K562 (cell line): ENCODE measurements at regions not wholly inside any gene's neighbourhood (a gene's known extent, or its start where the extent isn't known, plus 50 kb on each side); places are given as distances from the start of the nearest gene placed in this dataset.
A peak's percentile ranks its signal among the peaks of the same experiment; 100 is the strongest.

Source experiments
- BCOR ChIP-seq: fragments of 450-650 bp; IDR thresholded peaks from 2 replicates; pipeline ENCODE4 v1.6.1; 2016
- ESRRA ChIP-seq: fragments of 450-650 bp; IDR thresholded peaks from 2 replicates; pipeline ENCODE4 v1.6.1; 2014; ENCODE audit warnings: low read depth, mild to moderate bottlenecking, moderate library complexity, borderline replicate concordance
- FIP1L1 ChIP-seq: fragments of 200-400 bp; formaldehyde crosslinking; IDR thresholded peaks from 2 replicates; pipeline ENCODE4 v1.6.1; 2018; ENCODE audit warnings: mild to moderate bottlenecking, low read depth, low read length; ENCODE audit not compliant: poor library complexity, severe bottlenecking
- GATAD2B ChIP-seq: fragments of 450-650 bp; IDR thresholded peaks from 2 replicates; pipeline ENCODE4 v1.6.1; 2017; ENCODE audit warnings: mild to moderate bottlenecking, borderline replicate concordance
- HES1 ChIP-seq: fragments of 450-650 bp; IDR thresholded peaks from 2 replicates; pipeline ENCODE4 v1.6.1; 2016; ENCODE audit warnings: low read depth, mild to moderate bottlenecking, moderate library complexity
- HMGXB4 ChIP-seq: sonication (generic); formaldehyde crosslinking; IDR thresholded peaks from 2 replicates; pipeline ENCODE4 v1.8.1; 2023; ENCODE audit warnings: mild to moderate bottlenecking, missing genetic modification reagents
- NCOA4 ChIP-seq: fragments of 450-650 bp; IDR thresholded peaks from 2 replicates; pipeline ENCODE4 v1.6.1; 2018; ENCODE audit warnings: mild to moderate bottlenecking; ENCODE audit not compliant: partially characterized antibody
- PTTG1 ChIP-seq: fragments of 450-650 bp; IDR thresholded peaks from 2 replicates; pipeline ENCODE4 v1.6.1; 2016; ENCODE audit warnings: low read depth, mild to moderate bottlenecking, missing genetic modification characterization, missing compliant biosample characterization
- RBM14 ChIP-seq: fragments of 200-400 bp; formaldehyde crosslinking; IDR thresholded peaks from 2 replicates; pipeline ENCODE4 v1.6.1; 2018; ENCODE audit warnings: low read depth, mild to moderate bottlenecking, low read length, moderate library complexity, borderline replicate concordance; ENCODE audit not compliant: insufficient read depth
- SLC30A9 ChIP-seq: fragments of 250-450 bp; sonication (Bioruptor Pico); IDR thresholded peaks from 2 replicates; pipeline ENCODE4 v1.8.0; 2022; ENCODE audit warnings: mild to moderate bottlenecking, moderate library complexity
- SMAD4 ChIP-seq: fragments of 250-450 bp; sonication (Bioruptor Pico); conservative IDR thresholded peaks from 2 replicates; pipeline ENCODE4 v1.8.0; 2021; ENCODE audit warnings: inconsistent platforms, mild to moderate bottlenecking, moderate library complexity
- SMARCE1 ChIP-seq: fragments of 450-650 bp; IDR thresholded peaks from 2 replicates; pipeline ENCODE4 v1.7.1; 2016; ENCODE audit warnings: mild to moderate bottlenecking
- TCF3 ChIP-seq: sonication (generic); formaldehyde crosslinking; IDR thresholded peaks from 2 replicates; pipeline ENCODE4 v1.4.0; 2020; ENCODE audit warnings: mild to moderate bottlenecking, missing genetic modification reagents
- TEAD2 ChIP-seq: fragments of 450-650 bp; IDR thresholded peaks from 2 replicates; pipeline ENCODE4 v1.6.1; 2016; ENCODE audit warnings: missing genetic modification characterization, control low read depth, missing compliant biosample characterization
- ZBTB17 ChIP-seq: fragments of 450-650 bp; formaldehyde crosslinking; IDR thresholded peaks from 2 replicates; pipeline ENCODE4 v1.4.0; 2020; ENCODE audit warnings: mild to moderate bottlenecking
- ZNF175 ChIP-seq: fragments of 200-800 bp; sonication (Bioruptor generic); IDR thresholded peaks from 2 replicates; pipeline ENCODE4 v1.6.1; 2016; ENCODE audit warnings: low read depth, mild to moderate bottlenecking, missing genetic modification characterization, missing compliant biosample characterization
- ZNF280B ChIP-seq: fragments of 250-450 bp; sonication (Bioruptor Pico); IDR thresholded peaks from 2 replicates; pipeline ENCODE4 v1.5.1; 2021; ENCODE audit warnings: mild to moderate bottlenecking
- ZNF561 ChIP-seq: fragments of 450-650 bp; formaldehyde crosslinking; conservative IDR thresholded peaks from 2 replicates; pipeline ENCODE4 v1.4.0; 2020; ENCODE audit warnings: mild to moderate bottlenecking, moderate library complexity
- ZNF592 ChIP-seq: fragments of 450-650 bp; IDR thresholded peaks from 2 replicates; pipeline ENCODE4 v1.6.1; 2017; ENCODE audit warnings: antibody characterized with exemption, mild to moderate bottlenecking
- ZNF717 ChIP-seq: fragments of 250-450 bp; sonication (Bioruptor Pico); IDR thresholded peaks from 2 replicates; pipeline ENCODE4 v1.5.0; 2021
- TF ChIP-seq, protein P1 (sequence below): fragments of 450-650 bp; conservative IDR thresholded peaks from 2 replicates; pipeline ENCODE4 v1.6.1; 2016; ENCODE audit warnings: missing genetic modification characterization, low read depth, mild to moderate bottlenecking, missing compliant biosample characterization, moderate library complexity

DNA sequence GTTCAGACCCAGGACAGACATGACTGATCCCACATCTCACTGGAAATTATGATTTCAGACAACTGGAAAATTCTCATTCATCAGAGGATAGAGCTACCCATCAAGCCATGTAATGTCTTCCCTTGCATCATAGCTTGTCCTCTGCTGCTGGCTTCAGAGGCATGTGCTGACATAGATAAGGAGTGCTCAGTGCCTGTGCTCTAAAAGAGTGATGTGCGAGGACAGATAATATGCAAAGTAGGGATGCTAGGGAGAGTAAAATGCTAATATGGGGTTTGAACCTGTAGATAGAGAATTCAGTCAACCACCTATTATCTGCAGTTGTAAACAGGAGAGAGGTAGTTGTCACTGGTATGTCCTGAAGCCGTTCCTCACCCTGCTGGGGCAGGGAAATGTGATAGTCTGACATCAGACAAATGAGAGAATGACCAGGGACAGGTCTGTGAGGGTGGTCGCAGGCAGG is 349.7 kb upstream of the CCL2 start (continued):
- TF ChIP-seq HMGXB4 (CRISPR knock-in tag) (no peak), SMAD4 (CRISPR knock-in tag) (peak; percentile 93), BCOR (peak; percentile 88), ZNF175 (CRISPR knock-in tag) (peak; percentile 91), NCOA4 (peak; percentile 46), TCF3 (CRISPR knock-in tag) (peak; percentile 98), ZBTB17 (CRISPR knock-in tag) (no peak), ZNF717 (CRISPR knock-in tag) (no peak), HES1 (peak; percentile 83), GATAD2B (peak; percentile 85; the same call in 1 of the 2 replicates), ESRRA (peak; percentile 81; the same call in 1 of the 2 replicates), ZNF561 (CRISPR knock-in tag) (no peak), PTTG1 (tag) (no peak), ZNF592 (peak; percentile 98), RBM14 (no peak), SLC30A9 (CRISPR knock-in tag) (no peak), SMARCE1 (peak; percentile 98), TEAD2 (tag) (peak; percentile 56; the same call in 1 of the 2 replicates), FIP1L1 (no peak), ZNF280B (CRISPR knock-in tag) (no peak)
- TF ChIP-seq, protein P1, sequence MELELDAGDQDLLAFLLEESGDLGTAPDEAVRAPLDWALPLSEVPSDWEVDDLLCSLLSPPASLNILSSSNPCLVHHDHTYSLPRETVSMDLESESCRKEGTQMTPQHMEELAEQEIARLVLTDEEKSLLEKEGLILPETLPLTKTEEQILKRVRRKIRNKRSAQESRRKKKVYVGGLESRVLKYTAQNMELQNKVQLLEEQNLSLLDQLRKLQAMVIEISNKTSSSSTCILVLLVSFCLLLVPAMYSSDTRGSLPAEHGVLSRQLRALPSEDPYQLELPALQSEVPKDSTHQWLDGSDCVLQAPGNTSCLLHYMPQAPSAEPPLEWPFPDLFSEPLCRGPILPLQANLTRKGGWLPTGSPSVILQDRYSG (tag) = peak; percentile 74; the same call in 1 of the 2 replicates
